ENCODE measurements at regions not wholly inside any gene's neighbourhood (a gene's known extent, or its start where the extent isn't known, plus 50 kb on each side); places are given as distances from the start of the nearest gene placed in this dataset.

DNA sequence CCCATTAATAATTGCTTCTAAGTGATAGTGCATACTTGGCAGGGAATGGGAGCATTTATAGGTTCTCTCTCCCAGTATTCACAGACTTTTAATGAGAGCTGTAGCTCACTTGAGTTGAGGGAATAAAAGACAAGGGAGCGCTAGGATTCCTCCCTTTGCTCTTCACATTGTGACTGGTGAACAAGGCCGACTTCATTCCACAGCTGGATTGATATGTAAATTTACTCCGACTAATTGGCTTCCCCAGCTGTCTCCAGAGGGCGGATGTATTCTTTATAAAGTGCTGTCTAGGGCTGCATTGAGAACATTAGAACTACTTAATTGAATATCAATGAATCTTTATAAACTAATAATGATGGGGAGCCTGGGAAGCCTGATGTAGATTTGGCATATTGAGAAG lies 63.4 kb downstream of the GPR50 start:
- BruUV-seq (replicated peaks): no TSS peak
- H3K27ac ChIP-seq: no peak overlapping the region
- no peak overlapping the region for H2AFZ ChIP-seq
- H3F3A ChIP-seq (ENCODE audit: insufficient read depth, low read depth): no peaks in the 10 kb centered on the region
- H3K4me1 ChIP-seq (replicated peaks; ENCODE audit: insufficient read depth): no peaks in the 10 kb centered on the region
- H3K4me3 ChIP-seq: no peak overlapping the region
- peaks cover 34% of the 10 kb centered on the region for H3K27me3 ChIP-seq (ENCODE audit: insufficient read depth, low read depth)
- H3K4me2 ChIP-seq: no peak overlapping the region
- H3K36me3 ChIP-seq (ENCODE audit: low read depth): no peaks in the 10 kb centered on the region
- POLR2A ChIA-PET (ENCODE audit: unreplicated experiment): no interaction called here
- 0 out of 2 replicates have a peak, but pooled peaks cover 7% of the 10 kb centered on the region for H3K9me2 ChIP-seq (ENCODE audit: insufficient read depth)
- CTCF ChIA-PET: no interaction called here
- TF ChIP-seq, protein P1, sequence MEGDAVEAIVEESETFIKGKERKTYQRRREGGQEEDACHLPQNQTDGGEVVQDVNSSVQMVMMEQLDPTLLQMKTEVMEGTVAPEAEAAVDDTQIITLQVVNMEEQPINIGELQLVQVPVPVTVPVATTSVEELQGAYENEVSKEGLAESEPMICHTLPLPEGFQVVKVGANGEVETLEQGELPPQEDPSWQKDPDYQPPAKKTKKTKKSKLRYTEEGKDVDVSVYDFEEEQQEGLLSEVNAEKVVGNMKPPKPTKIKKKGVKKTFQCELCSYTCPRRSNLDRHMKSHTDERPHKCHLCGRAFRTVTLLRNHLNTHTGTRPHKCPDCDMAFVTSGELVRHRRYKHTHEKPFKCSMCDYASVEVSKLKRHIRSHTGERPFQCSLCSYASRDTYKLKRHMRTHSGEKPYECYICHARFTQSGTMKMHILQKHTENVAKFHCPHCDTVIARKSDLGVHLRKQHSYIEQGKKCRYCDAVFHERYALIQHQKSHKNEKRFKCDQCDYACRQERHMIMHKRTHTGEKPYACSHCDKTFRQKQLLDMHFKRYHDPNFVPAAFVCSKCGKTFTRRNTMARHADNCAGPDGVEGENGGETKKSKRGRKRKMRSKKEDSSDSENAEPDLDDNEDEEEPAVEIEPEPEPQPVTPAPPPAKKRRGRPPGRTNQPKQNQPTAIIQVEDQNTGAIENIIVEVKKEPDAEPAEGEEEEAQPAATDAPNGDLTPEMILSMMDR (conservative IDR thresholded peaks at IDR 0.05): no peak
- no peak for TF ChIP-seq EZH2 (IDR thresholded peaks at IDR 0.05; ENCODE audit: low read depth)
- H3K9me3 ChIP-seq (ENCODE audit: insufficient read depth, low read depth): no peaks in the 10 kb centered on the region
- H3K79me2 ChIP-seq (ENCODE audit: low read depth): no peaks in the 10 kb centered on the region
- intact Hi-C loops (cut with micrococcal nuclease; ENCODE audit: unreplicated experiment): no loop called here
- H4K20me1 ChIP-seq (ENCODE audit: insufficient read depth): no peaks in the 10 kb centered on the region
- no peak for DNase-seq

DNA sequence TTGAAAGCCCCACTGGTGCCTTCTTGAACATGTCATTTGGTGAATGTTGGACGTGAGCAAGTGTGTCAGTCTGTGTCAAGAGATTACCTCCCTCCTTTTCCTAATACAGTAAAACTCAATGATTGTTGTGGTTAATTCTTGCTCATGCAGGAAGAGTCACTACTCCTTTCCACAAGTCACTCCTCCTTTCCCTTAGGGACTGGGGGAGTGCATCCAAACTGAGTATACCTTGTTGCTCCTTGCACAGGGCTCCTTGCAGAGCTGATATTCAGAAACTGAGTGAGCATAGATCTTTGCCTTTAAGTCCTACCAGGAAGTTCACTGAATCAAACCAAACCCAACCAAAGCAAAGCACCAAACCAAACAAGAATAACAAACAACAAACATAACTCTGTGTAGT lies 63.9 kb downstream of the GPR50 start:
- no peak overlapping the region for H2AFZ ChIP-seq
- H3K4me1 ChIP-seq (replicated peaks; ENCODE audit: insufficient read depth): no peaks in the 10 kb centered on the region
- no peak overlapping the region for H3K4me3 ChIP-seq
- ChIA-PET CTCF (no interaction called here), POLR2A (ENCODE audit: unreplicated experiment) (no interaction called here)
- peaks cover 30% of the 10 kb centered on the region for H3K27me3 ChIP-seq (ENCODE audit: insufficient read depth, low read depth)
- no peak for DNase-seq
- no TSS peak for BruUV-seq (replicated peaks)
- H3K36me3 ChIP-seq (ENCODE audit: low read depth): no peaks in the 10 kb centered on the region
- no peaks in the 10 kb centered on the region for H4K20me1 ChIP-seq (ENCODE audit: insufficient read depth)
- no peaks in the 10 kb centered on the region for H3F3A ChIP-seq (ENCODE audit: insufficient read depth, low read depth)
- no peaks in the 10 kb centered on the region for H3K79me2 ChIP-seq (ENCODE audit: low read depth)
- 0 out of 2 replicates have a peak, but pooled peaks cover 7% of the 10 kb centered on the region for H3K9me2 ChIP-seq (ENCODE audit: insufficient read depth)
- H3K27ac ChIP-seq: no peak overlapping the region
- no peaks in the 10 kb centered on the region for H3K9me3 ChIP-seq (ENCODE audit: insufficient read depth, low read depth)
- no peak for TF ChIP-seq EZH2 (IDR thresholded peaks at IDR 0.05; ENCODE audit: low read depth)
- TF ChIP-seq, protein P1 (conservative IDR thresholded peaks at IDR 0.05): no peak
- intact Hi-C loops (cut with micrococcal nuclease; ENCODE audit: unreplicated experiment): no loop called here
- H3K4me2 ChIP-seq: no peak overlapping the region

DNA sequence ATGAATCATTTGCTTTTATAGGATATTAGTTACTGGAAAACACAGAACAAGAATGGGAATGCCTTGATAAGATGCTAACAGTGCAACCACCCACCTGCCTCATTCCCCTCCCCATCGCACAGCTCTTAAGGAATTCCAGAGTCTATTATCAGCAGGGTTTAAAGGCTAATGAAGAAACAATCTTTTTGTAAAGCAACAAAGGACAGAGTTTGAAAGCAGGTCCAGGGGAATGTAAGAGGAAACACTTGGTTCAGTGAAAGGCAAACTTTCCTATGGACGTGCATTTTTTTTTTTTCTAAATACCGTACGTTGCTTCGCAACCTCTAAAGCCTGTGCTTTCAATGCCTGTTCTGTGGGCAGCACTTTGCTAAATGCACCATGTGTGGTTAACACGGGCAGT lies 92.5 kb downstream of the GPR50 start:
- Histone ChIP-seq H3K4me3 (no peak overlapping the region), H4K20me1 (ENCODE audit: insufficient read depth) (no peaks in the 10 kb centered on the region), H3F3A (ENCODE audit: insufficient read depth, low read depth) (no peaks in the 10 kb centered on the region), H3K9me2 (ENCODE audit: insufficient read depth) (no peaks in the 10 kb centered on the region), H3K36me3 (ENCODE audit: low read depth) (no peaks in the 10 kb centered on the region), H3K79me2 (ENCODE audit: low read depth) (no peaks in the 10 kb centered on the region), H3K27me3 (ENCODE audit: insufficient read depth, low read depth) (peaks cover 66% of the 10 kb centered on the region), H3K27ac (no peak overlapping the region), H2AFZ (no peak overlapping the region), H3K9me3 (ENCODE audit: insufficient read depth, low read depth) (no peaks in the 10 kb centered on the region), H3K4me2 (no peak overlapping the region), H3K4me1 (replicated peaks; ENCODE audit: insufficient read depth) (no peaks in the 10 kb centered on the region)
- BruUV-seq (replicated peaks): no TSS peak
- no peak for DNase-seq
- TF ChIP-seq, protein P1 (conservative IDR thresholded peaks at IDR 0.05): no peak
- no peak for TF ChIP-seq EZH2 (IDR thresholded peaks at IDR 0.05; ENCODE audit: low read depth)
- CTCF ChIA-PET: no interaction called here
- intact Hi-C loops (cut with micrococcal nuclease; ENCODE audit: unreplicated experiment): no loop called here
- POLR2A ChIA-PET (ENCODE audit: unreplicated experiment): no interaction called here

Data from PC-9 (cell line).